BE2C (cell line): ENCODE measurements at regions not wholly inside any gene's neighbourhood (a gene's known extent, or its start where the extent isn't known, plus 50 kb on each side); places are given as distances from the start of the nearest gene placed in this dataset.

Experiments used
- DNase-seq: peaks from one replicate; pipeline ENCODE4 v3.0.0-alpha.2; 2020
- H3K27me3 ChIP-seq: fragments of 250-450 bp; sonication (Bioruptor Pico); 2 replicates; pipeline ENCODE4 v1.5.1; 2020; ENCODE audit warnings: mild to moderate bottlenecking
- H3K36me3 ChIP-seq: fragments of 250-450 bp; sonication (Bioruptor Pico); 2 replicates; pipeline ENCODE4 v1.5.1; 2020; ENCODE audit warnings: mild to moderate bottlenecking
- H3K4me1 ChIP-seq: fragments of 250-450 bp; sonication (Bioruptor Pico); 2 replicates; pipeline ENCODE4 v1.5.1; 2020
- H3K4me3 ChIP-seq: 2 replicates; pipeline ENCODE4 v1.5.1; 2011; ENCODE audit warnings: low read depth, low read length
- H3K9me3 ChIP-seq: fragments of 250-450 bp; sonication (Bioruptor Pico); 2 replicates; pipeline ENCODE4 v1.5.1; 2020
- TF ChIP-seq, protein P1 (sequence below): IDR thresholded peaks from 2 replicates; pipeline ENCODE4 v1.5.1; 2012; ENCODE audit warnings: mild to moderate bottlenecking, low read depth, low read length

- Histone ChIP-seq H3K4me1 (no peaks in the 10 kb centered on the region), H3K36me3 (no peaks in the 10 kb centered on the region), H3K27me3 (no peaks in the 10 kb centered on the region), H3K4me3 (no peak overlapping the region), H3K9me3 (no peaks in the 10 kb centered on the region)
- TF ChIP-seq, protein P1, sequence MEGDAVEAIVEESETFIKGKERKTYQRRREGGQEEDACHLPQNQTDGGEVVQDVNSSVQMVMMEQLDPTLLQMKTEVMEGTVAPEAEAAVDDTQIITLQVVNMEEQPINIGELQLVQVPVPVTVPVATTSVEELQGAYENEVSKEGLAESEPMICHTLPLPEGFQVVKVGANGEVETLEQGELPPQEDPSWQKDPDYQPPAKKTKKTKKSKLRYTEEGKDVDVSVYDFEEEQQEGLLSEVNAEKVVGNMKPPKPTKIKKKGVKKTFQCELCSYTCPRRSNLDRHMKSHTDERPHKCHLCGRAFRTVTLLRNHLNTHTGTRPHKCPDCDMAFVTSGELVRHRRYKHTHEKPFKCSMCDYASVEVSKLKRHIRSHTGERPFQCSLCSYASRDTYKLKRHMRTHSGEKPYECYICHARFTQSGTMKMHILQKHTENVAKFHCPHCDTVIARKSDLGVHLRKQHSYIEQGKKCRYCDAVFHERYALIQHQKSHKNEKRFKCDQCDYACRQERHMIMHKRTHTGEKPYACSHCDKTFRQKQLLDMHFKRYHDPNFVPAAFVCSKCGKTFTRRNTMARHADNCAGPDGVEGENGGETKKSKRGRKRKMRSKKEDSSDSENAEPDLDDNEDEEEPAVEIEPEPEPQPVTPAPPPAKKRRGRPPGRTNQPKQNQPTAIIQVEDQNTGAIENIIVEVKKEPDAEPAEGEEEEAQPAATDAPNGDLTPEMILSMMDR: no peak
- no peak for DNase-seq
Observed at GRCh38 chr10:31660300-31660699, 268.3 kb downstream of the ARHGAP12 start.

DNA sequence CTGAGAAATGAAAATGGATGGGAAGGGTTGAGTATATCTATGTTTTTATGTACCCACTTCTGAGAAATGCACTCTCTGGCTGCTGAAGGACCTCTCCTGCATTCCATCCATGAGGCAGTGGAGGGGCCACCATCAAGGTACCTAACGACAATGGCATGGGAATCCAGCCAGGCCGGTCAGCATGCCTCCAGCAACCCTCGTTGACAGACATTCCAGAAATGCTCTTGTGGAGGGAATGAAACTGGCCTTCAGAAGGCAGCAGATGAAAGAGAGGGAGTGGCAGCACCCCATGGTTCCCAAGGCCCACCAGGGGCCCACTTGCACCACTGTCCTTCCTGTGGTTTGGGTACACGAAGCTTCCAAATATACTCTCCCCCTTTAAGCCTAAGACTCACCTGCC is 269.0 kb downstream of the ARHGAP12 start:
- DNase-seq: no peak
- H3K4me1 ChIP-seq: no peaks in the 10 kb centered on the region
- no peak overlapping the region for H3K4me3 ChIP-seq
- H3K36me3 ChIP-seq: no peaks in the 10 kb centered on the region
- H3K27me3 ChIP-seq: no peaks in the 10 kb centered on the region
- TF ChIP-seq, protein P1: no peak
- no peaks in the 10 kb centered on the region for H3K9me3 ChIP-seq

DNA sequence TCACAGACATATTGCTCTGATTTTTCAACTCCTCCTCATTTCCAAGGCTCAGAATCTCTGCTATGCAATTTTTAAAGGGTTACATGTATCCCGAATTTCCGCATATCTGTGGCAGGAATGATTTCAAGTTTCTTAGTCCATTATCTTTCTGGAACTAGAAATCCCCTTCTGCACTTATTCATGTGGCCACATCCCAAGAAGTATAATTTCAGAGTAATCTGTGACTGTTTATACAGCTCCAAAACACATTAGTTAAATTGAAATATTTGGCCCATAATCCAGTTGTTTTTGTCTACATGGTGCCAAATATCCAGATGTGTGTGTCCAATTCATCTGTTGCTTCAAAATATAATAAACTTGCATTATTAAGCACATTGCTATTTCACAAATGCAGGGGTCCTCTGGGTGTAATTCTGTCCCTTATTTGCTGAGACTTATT is 271.2 kb downstream of the ARHGAP12 start:
- Histone ChIP-seq H3K27me3 (no peaks in the 10 kb centered on the region), H3K9me3 (no peaks in the 10 kb centered on the region), H3K4me1 (peaks cover 3% of the 10 kb centered on the region), H3K36me3 (no peaks in the 10 kb centered on the region), H3K4me3 (no peak overlapping the region)
- TF ChIP-seq, protein P1: no peak
- no peak for DNase-seq

GRCh38 chr10:31656851-31657433 is 271.7 kb downstream of the ARHGAP12 start:
- DNase-seq: no peak
- Histone ChIP-seq H3K9me3 (no peaks in the 10 kb centered on the region), H3K27me3 (no peaks in the 10 kb centered on the region), H3K4me3 (no peak overlapping the region), H3K4me1 (peaks cover 8% of the 10 kb centered on the region), H3K36me3 (no peaks in the 10 kb centered on the region)
- TF ChIP-seq, protein P1: no peak

DNA sequence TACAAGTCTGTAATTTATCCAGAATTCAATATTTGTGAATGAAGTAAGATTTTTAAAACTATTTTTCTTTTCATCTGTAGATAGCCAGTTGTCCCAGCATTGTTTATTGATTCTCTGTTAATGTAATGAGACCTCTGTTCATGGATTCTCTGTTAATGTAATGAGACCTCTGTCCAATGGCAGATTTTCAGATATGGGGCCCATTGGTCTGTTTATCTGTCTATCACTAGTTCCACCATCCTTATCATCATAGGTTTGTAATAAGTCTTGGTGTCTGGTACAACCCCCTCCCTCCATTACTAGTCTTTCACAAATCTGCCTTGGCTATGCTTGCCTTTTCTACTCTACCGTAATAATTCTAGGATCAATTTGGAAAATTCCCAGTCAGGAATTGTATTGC is 276.6 kb downstream of the ARHGAP12 start:
- H3K27me3 ChIP-seq: no peaks in the 10 kb centered on the region
- TF ChIP-seq, protein P1: no peak
- peaks cover 27% of the 10 kb centered on the region for H3K4me1 ChIP-seq
- no peaks in the 10 kb centered on the region for H3K36me3 ChIP-seq
- no peak overlapping the region for H3K4me3 ChIP-seq
- H3K9me3 ChIP-seq: no peaks in the 10 kb centered on the region
- peak; percentile 15 for DNase-seq

- H3K4me1 ChIP-seq: peaks cover 27% of the 10 kb centered on the region
- H3K27me3 ChIP-seq: no peaks in the 10 kb centered on the region
- no peaks in the 10 kb centered on the region for H3K9me3 ChIP-seq
- no peaks in the 10 kb centered on the region for H3K36me3 ChIP-seq
- TF ChIP-seq, protein P1: no peak
- peak; percentile 91 for DNase-seq
- peak overlapping the region; percentile 29 for H3K4me3 ChIP-seq
Observed at GRCh38 chr10:31650010-31650409, 278.6 kb downstream of the ARHGAP12 start.
